Osteocyte (in vitro differentiated cells): ENCODE measurements at regions not wholly inside any gene's neighbourhood (a gene's known extent, or its start where the extent isn't known, plus 50 kb on each side); places are given as distances from the start of the nearest gene placed in this dataset.

Source experiments
- DNase-seq: peaks from one replicate; pipeline ENCODE4 v3.0.0; 2021; ENCODE audit warnings: mixed read lengths; ENCODE audit not compliant: unreplicated experiment; ENCODE audit errors: extremely low spot score
- H3K27ac Mint-ChIP-seq: one replicate; pipeline ENCODE4 v1.8.0; 2021; ENCODE audit warnings: mild to moderate bottlenecking, mixed read lengths; ENCODE audit not compliant: unreplicated experiment
- H3K27me3 Mint-ChIP-seq: one replicate; pipeline ENCODE4 v1.8.0; 2021; ENCODE audit warnings: mixed read lengths; ENCODE audit not compliant: unreplicated experiment
- H3K36me3 Mint-ChIP-seq: one replicate; pipeline ENCODE4 v1.8.0; 2021; ENCODE audit warnings: mixed read lengths; ENCODE audit not compliant: unreplicated experiment
- H3K4me1 Mint-ChIP-seq: one replicate; pipeline ENCODE4 v1.8.0; 2021; ENCODE audit warnings: mixed read lengths; ENCODE audit not compliant: unreplicated experiment
- H3K4me3 Mint-ChIP-seq: one replicate; pipeline ENCODE4 v1.8.0; 2021; ENCODE audit warnings: mild to moderate bottlenecking, moderate library complexity, mixed read lengths; ENCODE audit not compliant: unreplicated experiment
- H3K9me3 Mint-ChIP-seq: one replicate; pipeline ENCODE4 v1.8.0; 2021; ENCODE audit warnings: mixed read lengths; ENCODE audit not compliant: unreplicated experiment
- TF ChIP-seq, protein P1 (sequence below): fragments of 200-600 bp; sonication (generic); IDR thresholded peaks from 2 replicates; pipeline ENCODE4 v1.5.0; 2021; ENCODE audit warnings: antibody characterized with exemption, mild to moderate bottlenecking, moderate library complexity

DNA sequence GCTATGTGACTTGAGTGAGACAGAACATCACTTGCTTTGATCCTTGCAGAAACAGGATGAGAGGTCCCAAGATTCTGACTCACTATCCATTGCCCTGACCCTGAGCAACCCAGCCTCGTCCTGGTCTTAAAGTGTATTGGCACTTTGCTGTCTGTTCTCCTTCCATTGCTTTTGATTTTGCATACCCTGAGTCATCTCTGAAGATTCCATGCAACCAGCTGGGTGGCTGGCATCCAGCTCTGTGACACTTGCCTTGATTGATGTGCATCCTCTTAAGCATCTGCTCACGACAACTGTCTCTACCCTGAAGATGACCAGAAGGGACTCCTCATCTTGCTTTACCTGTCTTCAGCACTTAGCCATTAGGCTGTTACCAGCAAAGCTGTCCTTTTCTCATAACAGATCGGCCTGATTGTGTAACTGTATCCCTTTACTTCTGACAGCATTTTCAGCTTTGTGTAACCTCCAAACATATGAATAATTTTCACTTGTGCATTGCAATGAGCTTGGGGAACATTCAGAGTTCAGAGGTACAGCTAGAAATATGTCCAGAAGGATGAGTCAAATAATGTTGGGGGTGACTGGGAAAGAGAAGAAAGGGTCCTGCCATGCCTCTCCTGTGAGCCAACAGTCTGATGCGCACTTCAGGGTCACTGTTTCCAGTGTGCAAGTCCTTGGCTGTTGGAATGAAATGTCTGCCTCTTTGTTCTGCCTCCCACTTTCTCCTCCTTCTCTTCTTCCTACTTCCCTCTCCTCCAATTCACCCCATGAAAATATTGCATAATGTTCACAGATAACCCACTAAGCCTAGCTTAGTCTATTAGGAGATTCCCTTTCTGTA lies 249.7 kb upstream of the OSR1 start:
- Mint-ChIP-seq H3K27ac (no peak overlapping the region), H3K4me1 (peaks cover 17% of the 10 kb centered on the region), H3K4me3 (no peak overlapping the region), H3K36me3 (no peaks in the 10 kb centered on the region), H3K9me3 (no peaks in the 10 kb centered on the region), H3K27me3 (peaks cover 8% of the 10 kb centered on the region)
- DNase-seq, result no peak
- TF ChIP-seq, protein P1, sequence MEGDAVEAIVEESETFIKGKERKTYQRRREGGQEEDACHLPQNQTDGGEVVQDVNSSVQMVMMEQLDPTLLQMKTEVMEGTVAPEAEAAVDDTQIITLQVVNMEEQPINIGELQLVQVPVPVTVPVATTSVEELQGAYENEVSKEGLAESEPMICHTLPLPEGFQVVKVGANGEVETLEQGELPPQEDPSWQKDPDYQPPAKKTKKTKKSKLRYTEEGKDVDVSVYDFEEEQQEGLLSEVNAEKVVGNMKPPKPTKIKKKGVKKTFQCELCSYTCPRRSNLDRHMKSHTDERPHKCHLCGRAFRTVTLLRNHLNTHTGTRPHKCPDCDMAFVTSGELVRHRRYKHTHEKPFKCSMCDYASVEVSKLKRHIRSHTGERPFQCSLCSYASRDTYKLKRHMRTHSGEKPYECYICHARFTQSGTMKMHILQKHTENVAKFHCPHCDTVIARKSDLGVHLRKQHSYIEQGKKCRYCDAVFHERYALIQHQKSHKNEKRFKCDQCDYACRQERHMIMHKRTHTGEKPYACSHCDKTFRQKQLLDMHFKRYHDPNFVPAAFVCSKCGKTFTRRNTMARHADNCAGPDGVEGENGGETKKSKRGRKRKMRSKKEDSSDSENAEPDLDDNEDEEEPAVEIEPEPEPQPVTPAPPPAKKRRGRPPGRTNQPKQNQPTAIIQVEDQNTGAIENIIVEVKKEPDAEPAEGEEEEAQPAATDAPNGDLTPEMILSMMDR, result no peak

DNA sequence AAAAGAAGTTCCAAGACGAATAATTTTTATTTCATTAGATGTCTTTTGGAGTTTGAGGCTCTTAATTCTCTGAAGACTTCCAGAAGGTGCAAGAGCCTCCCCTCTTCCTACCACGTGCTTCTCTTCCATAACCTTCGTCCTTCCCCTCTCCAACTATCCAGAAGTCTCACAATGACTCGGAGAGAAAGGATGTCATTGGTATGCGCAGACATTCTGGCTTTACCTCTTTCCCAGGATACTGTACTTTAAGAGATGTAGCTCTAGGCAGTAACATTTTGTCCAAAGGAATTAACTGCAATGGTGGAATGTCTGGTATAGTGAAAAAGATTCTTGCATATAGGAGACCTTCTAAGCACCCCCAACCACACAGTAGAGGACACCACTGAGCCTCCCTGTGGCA lies 249.0 kb upstream of the OSR1 start:
- Mint-ChIP-seq H3K9me3 (no peaks in the 10 kb centered on the region), H3K4me1 (peaks cover 17% of the 10 kb centered on the region), H3K27ac (no peak overlapping the region), H3K36me3 (no peaks in the 10 kb centered on the region), H3K27me3 (peaks cover 8% of the 10 kb centered on the region), H3K4me3 (no peak overlapping the region)
- TF ChIP-seq, protein P1, result no peak
- DNase-seq, result no peak

DNA sequence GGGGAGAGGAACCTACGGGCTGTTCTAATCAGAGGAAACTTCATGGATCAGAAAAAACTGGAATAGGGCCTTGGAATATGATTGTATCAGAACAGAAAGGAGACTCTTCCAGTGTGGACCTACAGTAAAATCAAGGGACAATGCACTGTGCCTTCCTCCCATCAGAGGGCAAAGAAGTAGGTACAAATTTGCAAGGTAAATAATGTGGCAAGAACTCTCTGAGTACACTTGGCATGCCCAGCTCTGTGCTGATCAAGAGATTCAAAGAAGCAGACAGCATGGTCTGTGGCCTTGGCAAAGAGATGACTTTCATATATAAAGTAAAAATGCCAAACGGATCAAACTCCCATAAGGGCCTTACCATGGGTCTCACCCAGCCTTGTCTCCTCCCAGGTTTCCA lies 242.6 kb upstream of the OSR1 start:
- H3K4me1 Mint-ChIP-seq, result peaks cover 6% of the 10 kb centered on the region
- DNase-seq, result no peak
- H3K4me3 Mint-ChIP-seq, result no peak overlapping the region
- H3K36me3 Mint-ChIP-seq, result no peaks in the 10 kb centered on the region
- H3K27ac Mint-ChIP-seq, result no peak overlapping the region
- TF ChIP-seq, protein P1, result no peak
- H3K9me3 Mint-ChIP-seq, result no peaks in the 10 kb centered on the region
- peaks cover 2% of the 10 kb centered on the region for H3K27me3 Mint-ChIP-seq

- peaks cover 6% of the 10 kb centered on the region for H3K4me1 Mint-ChIP-seq
- H3K36me3 Mint-ChIP-seq, result no peaks in the 10 kb centered on the region
- TF ChIP-seq, protein P1, result no peak
- no peak for DNase-seq
- H3K27ac Mint-ChIP-seq, result no peak overlapping the region
- H3K9me3 Mint-ChIP-seq, result no peaks in the 10 kb centered on the region
- peaks cover 2% of the 10 kb centered on the region for H3K27me3 Mint-ChIP-seq
- H3K4me3 Mint-ChIP-seq, result no peak overlapping the region
These were observed 242.1 kb upstream of the OSR1 start for GRCh38 chr2:19600506-19600905.

DNA sequence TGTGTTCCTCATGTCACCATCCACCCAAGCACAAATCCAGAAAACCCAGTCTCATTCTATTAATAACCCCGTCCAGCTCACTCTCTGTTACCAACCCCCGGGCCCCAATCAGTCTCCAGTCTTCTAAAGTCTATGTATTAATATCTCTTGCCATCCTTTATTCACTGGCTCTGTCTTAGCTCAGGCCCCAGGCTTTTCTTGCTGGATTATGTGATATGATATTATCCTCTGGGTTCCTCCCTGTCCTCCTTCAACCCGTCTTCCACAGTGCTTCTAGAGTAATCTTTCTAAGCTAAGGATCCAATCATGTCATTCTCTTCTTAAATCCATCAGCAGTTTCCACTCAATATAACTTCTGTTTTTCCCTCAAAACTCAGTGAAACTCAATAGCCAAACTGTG lies 240.5 kb upstream of the OSR1 start:
- DNase-seq, result no peak
- Mint-ChIP-seq H3K9me3 (no peaks in the 10 kb centered on the region), H3K4me1 (peaks cover 6% of the 10 kb centered on the region), H3K4me3 (no peak overlapping the region), H3K27me3 (peaks cover 2% of the 10 kb centered on the region), H3K36me3 (no peaks in the 10 kb centered on the region), H3K27ac (no peak overlapping the region)
- TF ChIP-seq, protein P1, result no peak
